OCI-LY3 (cell line): ENCODE measurements at regions not wholly inside any gene's neighbourhood (a gene's known extent, or its start where the extent isn't known, plus 50 kb on each side); places are given as distances from the start of the nearest gene placed in this dataset.
"Not testable (repeated sequence)": the region's sequence is repeated elsewhere in the genome, so short reads cannot be mapped to it uniquely, and the experiment has no call there.

Experiments
- H2AFZ ChIP-seq: fragments of 200-600, 300-600 bp; shearing (Covaris generic); 2 replicates; pipeline ENCODE4 v1.6.0; 2014; ENCODE audit warnings: antibody characterized with exemption, low read depth, low read length
- H3K27ac ChIP-seq: fragments of 200-600, 300-600 bp; sonication (generic); 2 replicates; pipeline ENCODE4 v1.5.1; 2014; ENCODE audit warnings: mild to moderate bottlenecking, low read length, moderate library complexity, mixed read lengths
- H3K27me3 ChIP-seq: fragments of 200-600, 300-600 bp; sonication (generic); 2 replicates; pipeline ENCODE4 v1.6.1; 2014; ENCODE audit warnings: low read depth, low read length, mixed read lengths
- H3K36me3 ChIP-seq: fragments of 200-600, 300-600 bp; sonication (generic); replicated peaks from 2 replicates; pipeline ENCODE3; 2014; ENCODE audit warnings: low read depth, low read length, mixed read lengths
- H3K4me1 ChIP-seq: fragments of 300-600, 200-600 bp; sonication (generic); 2 replicates; pipeline ENCODE4 v1.6.1; 2014; ENCODE audit warnings: low read length, mixed read lengths
- H3K4me2 ChIP-seq: fragments of 200-600, 300-600 bp; sonication (generic); 2 replicates; pipeline ENCODE4 v1.6.1; 2014; ENCODE audit warnings: low read length, mixed read lengths
- H3K4me3 ChIP-seq: fragments of 300-600, 200-600 bp; sonication (generic); 2 replicates; pipeline ENCODE4 v1.5.1; 2014; ENCODE audit warnings: antibody characterized with exemption, mild to moderate bottlenecking, low read length, moderate library complexity
- H3K79me2 ChIP-seq: fragments of 300-600, 200-600 bp; shearing (Covaris generic); 2 replicates; pipeline ENCODE4 v1.6.1; 2014; ENCODE audit warnings: mild to moderate bottlenecking, low read length, mixed read lengths
- H3K9ac ChIP-seq: fragments of 300-600, 200-600 bp; shearing (Covaris generic); 2 replicates; pipeline ENCODE4 v1.6.0; 2014; ENCODE audit warnings: mild to moderate bottlenecking, low read length, moderate library complexity
- H3K9me3 ChIP-seq: fragments of 200-600, 300-600 bp; shearing (Covaris generic); 2 replicates; pipeline ENCODE4 v1.6.1; 2014; ENCODE audit warnings: low read length, mixed read lengths; ENCODE audit not compliant: insufficient read depth
- H4K20me1 ChIP-seq: fragments of 200-600, 300-600 bp; sonication (generic); 2 replicates; pipeline ENCODE4 v1.6.1; 2016; ENCODE audit warnings: low read length, mixed read lengths; ENCODE audit not compliant: insufficient read depth
- EZH2phosphoT487 ChIP-seq: fragments of 200-600 bp; shearing (Covaris generic); IDR thresholded peaks from 2 replicates; pipeline ENCODE4 v1.6.1; 2018; ENCODE audit warnings: antibody characterized with exemption, mixed run types, low read depth
- TF ChIP-seq, protein P1 (sequence below): fragments of 200-600, 300-600 bp; sonication (generic); IDR thresholded peaks from 2 replicates; pipeline ENCODE4 v1.5.1; 2014; ENCODE audit warnings: antibody characterized with exemption, low read length, low read depth

DNA sequence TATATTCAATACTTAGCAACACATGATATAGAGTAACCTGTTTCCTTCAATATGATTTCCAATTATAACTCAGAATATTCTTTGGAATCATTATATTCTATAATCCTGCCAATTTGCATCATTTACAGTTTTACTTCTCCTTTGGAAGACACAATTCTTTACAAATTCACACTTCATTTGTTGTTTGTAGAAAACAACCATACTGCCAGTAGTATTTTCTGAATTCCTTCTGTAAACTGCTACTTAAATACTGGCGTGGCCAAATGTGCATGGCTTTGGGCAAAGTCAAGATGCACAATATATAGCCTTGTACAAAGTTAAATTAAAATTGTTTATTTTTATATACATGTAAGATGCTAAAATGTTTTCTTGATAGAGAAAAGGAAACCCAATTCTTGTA is 687.1 kb upstream of the NEGR1 start:
- Histone ChIP-seq H3K4me3 (no peak overlapping the region), H2AFZ (no peak overlapping the region), H3K79me2 (no peaks in the 10 kb centered on the region), H4K20me1 (no peaks in the 10 kb centered on the region), H3K27me3 (no peaks in the 10 kb centered on the region), H3K9ac (no peak overlapping the region), H3K4me1 (no peaks in the 10 kb centered on the region), H3K27ac (no peak overlapping the region), H3K4me2 (no peak overlapping the region), H3K9me3 (no peaks in the 10 kb centered on the region), H3K36me3 (no peaks in the 10 kb centered on the region)
- TF ChIP-seq, protein P1, sequence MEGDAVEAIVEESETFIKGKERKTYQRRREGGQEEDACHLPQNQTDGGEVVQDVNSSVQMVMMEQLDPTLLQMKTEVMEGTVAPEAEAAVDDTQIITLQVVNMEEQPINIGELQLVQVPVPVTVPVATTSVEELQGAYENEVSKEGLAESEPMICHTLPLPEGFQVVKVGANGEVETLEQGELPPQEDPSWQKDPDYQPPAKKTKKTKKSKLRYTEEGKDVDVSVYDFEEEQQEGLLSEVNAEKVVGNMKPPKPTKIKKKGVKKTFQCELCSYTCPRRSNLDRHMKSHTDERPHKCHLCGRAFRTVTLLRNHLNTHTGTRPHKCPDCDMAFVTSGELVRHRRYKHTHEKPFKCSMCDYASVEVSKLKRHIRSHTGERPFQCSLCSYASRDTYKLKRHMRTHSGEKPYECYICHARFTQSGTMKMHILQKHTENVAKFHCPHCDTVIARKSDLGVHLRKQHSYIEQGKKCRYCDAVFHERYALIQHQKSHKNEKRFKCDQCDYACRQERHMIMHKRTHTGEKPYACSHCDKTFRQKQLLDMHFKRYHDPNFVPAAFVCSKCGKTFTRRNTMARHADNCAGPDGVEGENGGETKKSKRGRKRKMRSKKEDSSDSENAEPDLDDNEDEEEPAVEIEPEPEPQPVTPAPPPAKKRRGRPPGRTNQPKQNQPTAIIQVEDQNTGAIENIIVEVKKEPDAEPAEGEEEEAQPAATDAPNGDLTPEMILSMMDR, result no peak
- no peak for TF ChIP-seq EZH2phosphoT487

GRCh38 chr1:72954943-72955342 is 672.6 kb upstream of the NEGR1 start:
- H3K27ac ChIP-seq, result no peak overlapping the region
- no peak for TF ChIP-seq EZH2phosphoT487
- TF ChIP-seq, protein P1, result no peak
- H3K36me3 ChIP-seq, result no peaks in the 10 kb centered on the region
- H4K20me1 ChIP-seq, result no peaks in the 10 kb centered on the region
- H3K79me2 ChIP-seq, result no peaks in the 10 kb centered on the region
- no peaks in the 10 kb centered on the region for H3K9me3 ChIP-seq
- no peak overlapping the region for H3K4me3 ChIP-seq
- no peak overlapping the region for H3K9ac ChIP-seq
- H3K4me2 ChIP-seq, result no peak overlapping the region
- no peaks in the 10 kb centered on the region for H3K27me3 ChIP-seq
- H3K4me1 ChIP-seq, result no peaks in the 10 kb centered on the region
- H2AFZ ChIP-seq, result no peak overlapping the region

DNA sequence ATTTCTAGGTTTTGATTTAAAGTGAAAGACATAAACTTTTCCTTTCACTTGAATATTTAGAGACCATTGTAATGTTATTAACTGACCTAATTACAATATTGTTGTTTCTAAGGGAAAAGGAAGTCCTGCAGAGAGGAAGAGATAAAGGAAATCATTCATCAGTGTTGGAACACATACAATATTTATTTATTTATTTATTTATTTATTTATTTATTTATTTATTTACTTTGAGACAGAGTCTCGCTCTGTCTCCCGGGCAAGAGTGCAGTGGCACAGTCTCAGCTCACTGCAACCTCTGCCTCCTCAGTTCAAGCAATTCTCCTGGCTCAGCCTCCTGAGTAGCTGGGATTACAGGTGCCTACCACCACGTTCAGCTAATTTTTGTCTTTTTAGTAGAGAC is 668.6 kb upstream of the NEGR1 start:
- not testable (repeated sequence) for H3K9ac ChIP-seq, H3K9me3 ChIP-seq, H4K20me1 ChIP-seq, H3K36me3 ChIP-seq, H3K4me2 ChIP-seq, H3K4me3 ChIP-seq, H3K27ac ChIP-seq, H3K79me2 ChIP-seq, H3K4me1 ChIP-seq, H2AFZ ChIP-seq, H3K27me3 ChIP-seq

DNA sequence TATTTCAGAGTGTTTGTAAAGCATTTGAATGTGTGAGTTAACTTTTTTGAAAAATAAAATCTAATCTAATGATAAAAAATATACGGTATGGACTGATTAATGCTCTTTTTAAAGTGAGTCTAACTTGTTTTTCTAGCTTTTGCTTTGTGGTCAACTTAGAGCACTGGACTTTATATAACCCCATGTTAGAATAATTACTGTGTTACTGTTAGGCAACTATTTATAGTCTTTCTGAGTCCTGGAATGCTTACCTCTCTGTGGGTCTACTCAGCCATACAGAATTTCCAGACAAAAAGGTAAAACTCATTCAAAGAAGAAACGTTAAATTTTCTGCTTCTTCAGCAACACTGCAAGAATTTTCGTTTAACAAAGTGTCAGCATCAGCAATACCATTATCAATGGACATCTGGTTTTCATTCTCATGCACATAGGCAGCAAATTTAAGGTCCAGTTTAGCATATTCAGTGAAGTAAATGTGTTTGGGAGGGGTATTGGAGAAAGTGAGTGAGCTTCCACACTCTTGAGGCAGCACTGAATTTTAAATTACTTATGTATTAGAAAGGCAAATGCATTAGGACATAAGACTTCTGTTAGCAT is 664.7 kb upstream of the NEGR1 start:
- TF ChIP-seq, protein P1, result no peak
- no peak for TF ChIP-seq EZH2phosphoT487
- Histone ChIP-seq H3K36me3 (no peaks in the 10 kb centered on the region), H3K79me2 (no peaks in the 10 kb centered on the region), H3K27me3 (no peaks in the 10 kb centered on the region), H3K27ac (no peak overlapping the region), H3K4me3 (no peak overlapping the region), H3K9me3 (no peaks in the 10 kb centered on the region), H3K4me1 (no peaks in the 10 kb centered on the region), H4K20me1 (no peaks in the 10 kb centered on the region), H2AFZ (no peak overlapping the region), H3K4me2 (no peak overlapping the region), H3K9ac (no peak overlapping the region)

GRCh38 chr1:72942008-72942407 is 659.7 kb upstream of the NEGR1 start:
- no peak overlapping the region for H2AFZ ChIP-seq

More at GRCh38 chr1:72942008-72942407, 659.7 kb upstream of the NEGR1 start:
- Histone ChIP-seq H3K27ac (no peak overlapping the region), H3K4me1 (no peaks in the 10 kb centered on the region), H3K4me2 (no peak overlapping the region), H3K9me3 (no peaks in the 10 kb centered on the region), H3K9ac (no peak overlapping the region), H3K79me2 (no peaks in the 10 kb centered on the region), H4K20me1 (no peaks in the 10 kb centered on the region), H3K27me3 (no peaks in the 10 kb centered on the region), H3K36me3 (no peaks in the 10 kb centered on the region), H3K4me3 (no peak overlapping the region)
- TF ChIP-seq, protein P1, result no peak
- TF ChIP-seq EZH2phosphoT487, result no peak
